HG03135 (cell line): ENCODE measurements at regions not wholly inside any gene's neighbourhood (a gene's known extent, or its start where the extent isn't known, plus 50 kb on each side); places are given as distances from the start of the nearest gene placed in this dataset.
"Not testable (repeated sequence)": the region's sequence is repeated elsewhere in the genome, so short reads cannot be mapped to it uniquely, and the experiment has no call there.

ENCODE experiments used
- ATAC-seq: cut with Tn5 transposase; IDR thresholded peaks from one replicate; pipeline ENCODE4 v1.9.1; 2021; ENCODE audit warnings: mild to moderate bottlenecking, moderate library complexity; ENCODE audit not compliant: unreplicated experiment

- ATAC-seq = no peak
Measured at GRCh38 chr16:62794724-62795123, 758.5 kb upstream of the CDH8 start.

GRCh38 chr16:62780081-62780480 lies 743.8 kb upstream of the CDH8 start:
- not testable (repeated sequence) for ATAC-seq

- no peak for ATAC-seq
Measured at GRCh38 chr16:62764572-62764971, 728.3 kb upstream of the CDH8 start.

- ATAC-seq = no peak
Measured at GRCh38 chr16:62760398-62760797, 724.2 kb upstream of the CDH8 start.

- no peak for ATAC-seq
Measured at GRCh38 chr16:62755938-62756337, 719.7 kb upstream of the CDH8 start.

- ATAC-seq = no peak
Measured at GRCh38 chr16:62752854-62753253, 716.6 kb upstream of the CDH8 start.

- ATAC-seq = no peak
Measured at GRCh38 chr16:62751218-62751617, 715.0 kb upstream of the CDH8 start.

- ATAC-seq = no peak
Measured at GRCh38 chr16:62741692-62742091, 705.5 kb upstream of the CDH8 start.

GRCh38 chr16:62738666-62739460 lies 702.6 kb upstream of the CDH8 start:
- ATAC-seq = no peak

GRCh38 chr16:62732092-62732491 lies 695.9 kb upstream of the CDH8 start:
- no peak for ATAC-seq

- ATAC-seq = not testable (repeated sequence)
Measured at GRCh38 chr16:62724670-62725269, 688.5 kb upstream of the CDH8 start.

- no peak for ATAC-seq
Measured at GRCh38 chr16:62720651-62721050, 684.4 kb upstream of the CDH8 start.

GRCh38 chr16:62717026-62717425 lies 680.8 kb upstream of the CDH8 start:
- no peak for ATAC-seq

- no peak for ATAC-seq
Measured at GRCh38 chr16:62715701-62716100, 679.5 kb upstream of the CDH8 start.

GRCh38 chr16:62712566-62712965 lies 676.3 kb upstream of the CDH8 start:
- ATAC-seq = no peak

GRCh38 chr16:62711797-62712196 lies 675.6 kb upstream of the CDH8 start:
- ATAC-seq = no peak

GRCh38 chr16:62709794-62710193 lies 673.6 kb upstream of the CDH8 start:
- ATAC-seq = no peak

- ATAC-seq = no peak
Measured at GRCh38 chr16:62701426-62701825, 665.2 kb upstream of the CDH8 start.

- no peak for ATAC-seq
Measured at GRCh38 chr16:62700426-62701294, 664.4 kb upstream of the CDH8 start.

GRCh38 chr16:62692685-62693084 lies 656.4 kb upstream of the CDH8 start:
- ATAC-seq = no peak

GRCh38 chr16:62681819-62682218 lies 645.6 kb upstream of the CDH8 start:
- ATAC-seq = no peak

GRCh38 chr16:62678796-62679195 lies 642.6 kb upstream of the CDH8 start:
- no peak for ATAC-seq
